Islet precursor cell (in vitro differentiated cells): ENCODE measurements at regions not wholly inside any gene's neighbourhood (a gene's known extent, or its start where the extent isn't known, plus 50 kb on each side); places are given as distances from the start of the nearest gene placed in this dataset.
"Not testable (repeated sequence)": the region's sequence is repeated elsewhere in the genome, so short reads cannot be mapped to it uniquely, and the experiment has no call there.

Experiments
- DNase-seq: peaks from one replicate; pipeline ENCODE4 v3.0.0-alpha.2; 2018

DNA sequence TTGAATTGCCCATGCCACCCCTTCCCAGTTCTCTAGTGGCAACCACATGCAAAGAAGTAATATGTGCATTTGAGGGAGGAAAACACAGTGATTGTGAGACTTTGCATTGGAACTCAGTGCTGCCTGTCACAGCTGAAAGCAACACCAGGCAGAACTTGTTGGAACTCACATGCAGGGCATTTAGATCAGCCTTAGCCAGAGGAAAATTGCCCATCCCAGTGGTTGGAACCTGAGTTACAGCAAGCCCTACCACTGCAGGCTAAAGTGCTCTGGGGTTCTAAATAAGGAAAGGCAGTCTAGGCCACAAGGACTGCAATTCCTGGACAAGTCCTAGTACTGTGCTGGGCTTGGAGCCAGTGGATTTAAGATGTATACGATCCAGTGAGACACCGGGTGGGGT is 245.3 kb upstream of the UFL1 start:
- no peak for DNase-seq

- no peak for DNase-seq
Measured at GRCh38 chr6:96276856-96277255, 244.8 kb upstream of the UFL1 start.

- no peak for DNase-seq
Measured at GRCh38 chr6:96279084-96279483, 242.5 kb upstream of the UFL1 start.

- DNase-seq: no peak
Measured at GRCh38 chr6:96286503-96286902, 235.1 kb upstream of the UFL1 start.

- DNase-seq: no peak
Measured at GRCh38 chr6:96299525-96299924, 222.1 kb upstream of the UFL1 start.

DNA sequence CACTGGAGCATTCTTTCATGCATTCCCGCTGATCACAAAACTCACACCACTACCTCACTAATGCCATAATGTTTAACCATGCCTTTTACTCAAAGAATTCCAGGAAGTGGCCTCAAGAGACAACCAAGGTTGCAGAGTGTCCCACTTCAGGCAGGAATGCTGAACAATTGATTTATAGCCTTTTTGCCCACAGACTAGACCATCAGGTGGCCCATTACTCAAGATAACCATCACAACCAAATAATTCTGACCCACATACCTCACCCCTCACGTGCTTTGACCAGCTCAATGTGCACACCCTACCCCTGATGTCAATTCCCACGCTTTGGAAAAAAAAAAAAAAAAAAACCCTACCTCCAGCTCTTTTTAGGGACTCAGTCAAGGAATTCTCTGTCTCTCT is 220.6 kb upstream of the UFL1 start:
- DNase-seq: peak; percentile 97

- DNase-seq: peak; percentile 80
Measured at GRCh38 chr6:96301781-96302180, 219.8 kb upstream of the UFL1 start.

- DNase-seq: no peak
Measured at GRCh38 chr6:96302991-96303390, 218.6 kb upstream of the UFL1 start.

DNA sequence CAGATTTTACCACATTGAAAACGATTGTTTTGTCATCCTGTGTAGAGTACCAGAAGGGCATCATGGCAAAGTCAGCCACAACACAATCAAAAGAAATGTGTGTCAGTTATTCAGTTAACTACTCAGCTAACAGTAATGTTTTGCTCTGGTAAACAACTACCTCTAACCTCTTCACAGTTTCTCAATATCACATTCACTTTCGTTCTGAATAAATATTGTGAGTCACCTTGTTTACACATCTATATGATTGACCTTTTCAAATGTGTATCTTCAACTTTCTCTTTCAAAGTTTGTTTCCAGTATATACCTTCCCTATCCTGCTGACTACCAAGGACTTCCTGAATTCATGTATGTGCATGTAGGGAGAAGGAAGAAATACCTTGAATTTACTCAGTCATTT is 216.6 kb upstream of the UFL1 start:
- no peak for DNase-seq

DNA sequence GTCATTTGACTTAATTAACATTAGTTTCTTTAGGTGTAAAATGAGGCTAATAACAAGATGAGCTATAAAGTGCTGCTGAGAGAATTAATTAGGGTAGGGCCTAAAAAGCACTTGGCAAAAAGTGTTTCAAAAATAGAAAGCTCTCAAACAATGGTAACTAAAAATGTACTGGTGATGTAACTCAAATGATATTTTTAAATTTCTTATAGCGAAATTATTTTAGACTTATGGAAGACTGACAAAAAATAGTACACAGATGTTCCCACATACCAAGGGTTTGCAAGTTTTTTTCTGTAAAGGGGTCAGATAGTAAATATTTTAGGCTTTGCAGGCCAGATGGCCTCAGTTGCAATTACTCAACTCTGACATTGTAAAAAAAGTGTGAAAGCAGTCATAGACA is 190.7 kb upstream of the UFL1 start:
- DNase-seq: no peak

DNA sequence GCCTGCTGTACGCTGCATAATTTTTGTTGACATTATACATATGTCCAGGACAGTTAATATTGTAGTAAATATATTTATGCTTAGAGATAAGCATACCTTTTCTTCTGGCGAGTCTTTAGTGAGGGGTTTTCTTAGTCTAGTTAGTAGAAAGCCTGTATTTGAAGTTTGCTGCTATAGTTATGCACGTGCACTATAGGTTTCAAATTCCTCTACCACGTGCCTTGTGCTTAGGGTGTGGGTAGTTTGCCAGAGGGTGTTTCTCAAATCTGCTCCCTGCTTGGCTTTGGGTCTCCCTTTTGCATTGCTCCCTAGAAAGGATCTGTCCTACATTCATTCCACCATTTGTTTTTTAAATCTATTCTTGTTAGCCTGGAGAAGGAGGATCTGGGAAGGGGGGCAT is 181.4 kb upstream of the UFL1 start:
- no peak for DNase-seq

- DNase-seq: no peak
Measured at GRCh38 chr6:96345501-96345900, 176.1 kb upstream of the UFL1 start.

DNA sequence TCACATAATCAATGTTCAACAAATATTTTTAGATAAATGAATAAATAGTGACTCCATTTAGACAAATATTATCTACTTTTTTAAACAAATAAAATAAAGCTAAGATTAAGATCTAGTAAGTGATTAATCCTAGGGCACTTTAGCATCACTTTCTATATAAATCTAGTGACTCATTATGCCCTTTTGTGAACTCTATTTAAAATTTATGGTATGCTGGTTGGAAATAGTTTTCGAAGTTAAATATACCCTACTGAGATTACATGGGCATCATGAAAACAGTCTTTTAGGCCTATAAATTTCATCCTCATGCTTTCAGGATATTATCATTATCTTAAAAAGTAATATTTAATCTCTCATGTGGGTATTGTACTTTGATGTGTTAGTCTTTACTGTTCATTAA is 140.4 kb upstream of the UFL1 start:
- no peak for DNase-seq

- peak; percentile 75 for DNase-seq
Measured at GRCh38 chr6:96391776-96392360, 129.7 kb upstream of the UFL1 start.

DNA sequence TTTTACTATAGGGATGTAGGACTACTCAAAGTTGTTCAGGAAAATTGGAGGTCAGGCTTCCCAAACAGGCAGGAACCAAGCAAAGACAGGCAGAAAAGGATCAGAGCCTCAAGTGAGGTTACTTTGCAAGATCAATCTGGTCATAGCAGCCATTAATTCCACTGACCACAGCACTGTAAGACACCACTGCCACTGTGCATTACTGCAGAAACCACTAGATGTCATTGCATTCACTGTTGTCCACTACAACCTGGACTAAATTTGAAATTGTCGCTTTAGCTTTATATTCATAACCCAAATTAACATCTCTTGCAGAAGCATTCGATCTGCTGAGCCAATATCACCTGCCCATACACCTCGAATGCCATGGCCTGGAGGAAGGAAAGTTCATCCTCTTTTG is 126.9 kb upstream of the UFL1 start:
- DNase-seq: peak; percentile 54

GRCh38 chr6:96410467-96410866 is 111.1 kb upstream of the UFL1 start:
- no peak for DNase-seq

DNA sequence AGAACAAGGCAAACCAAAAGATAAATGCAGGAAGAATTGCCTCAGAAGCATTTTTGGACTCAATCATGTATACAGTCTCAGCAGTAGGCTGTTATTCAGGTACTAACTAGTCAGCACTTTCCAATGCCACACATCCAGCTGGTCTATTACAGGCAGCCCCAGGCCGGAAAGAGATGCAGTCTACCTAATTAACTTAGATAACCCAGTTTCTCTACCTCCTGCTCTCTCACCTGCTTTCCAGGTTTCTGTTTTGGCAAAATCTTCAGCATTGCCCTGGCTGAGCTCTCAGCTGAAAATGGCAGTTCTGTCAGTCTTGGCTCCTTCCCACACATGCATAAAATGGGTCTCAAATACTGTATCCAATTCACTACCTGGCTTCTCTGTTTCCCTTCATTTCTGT is 101.3 kb upstream of the UFL1 start:
- peak; percentile 66 for DNase-seq

DNA sequence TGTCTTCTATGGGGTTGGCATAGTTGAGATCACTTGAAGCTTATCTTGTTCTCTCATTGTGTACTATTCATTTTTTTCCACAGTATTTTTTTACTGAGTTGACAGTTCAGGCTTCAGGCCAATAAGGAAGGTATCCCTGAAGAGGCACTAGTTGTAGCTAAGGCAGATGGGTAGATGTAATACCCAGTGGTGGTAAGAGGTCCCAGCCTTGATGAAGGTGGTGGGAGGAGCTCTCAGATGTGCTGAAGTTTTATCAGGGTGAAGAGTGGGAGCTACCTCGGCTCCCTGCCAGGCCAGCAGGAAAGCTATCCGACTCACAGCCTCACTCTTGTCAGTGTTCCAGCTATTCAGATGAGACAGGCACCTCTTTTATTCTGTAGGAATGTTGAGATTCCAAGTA is 87.7 kb upstream of the UFL1 start:
- no peak for DNase-seq

DNA sequence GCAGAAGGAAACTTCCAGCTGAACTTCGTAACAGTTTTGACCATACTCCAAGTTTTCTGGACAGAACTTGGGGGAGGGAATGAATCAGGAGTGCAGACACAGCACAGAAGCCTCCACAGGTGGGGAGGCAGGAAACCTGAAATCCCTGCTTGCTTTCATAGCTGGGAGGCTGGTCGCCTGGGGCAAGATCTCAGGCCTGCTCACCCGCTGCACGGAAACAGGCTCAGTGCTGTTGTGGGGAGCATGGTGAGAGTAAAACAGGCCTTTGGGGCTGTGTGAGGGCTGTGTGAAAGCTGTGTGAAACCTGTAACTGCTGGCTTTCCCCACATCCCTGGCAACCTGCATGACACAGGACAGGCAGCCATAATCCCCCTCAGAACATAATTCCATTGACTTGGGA is 85.2 kb upstream of the UFL1 start:
- DNase-seq: peak; percentile 69

- not testable (repeated sequence) for DNase-seq
Measured at GRCh38 chr6:96437228-96437627, 84.4 kb upstream of the UFL1 start.

DNA sequence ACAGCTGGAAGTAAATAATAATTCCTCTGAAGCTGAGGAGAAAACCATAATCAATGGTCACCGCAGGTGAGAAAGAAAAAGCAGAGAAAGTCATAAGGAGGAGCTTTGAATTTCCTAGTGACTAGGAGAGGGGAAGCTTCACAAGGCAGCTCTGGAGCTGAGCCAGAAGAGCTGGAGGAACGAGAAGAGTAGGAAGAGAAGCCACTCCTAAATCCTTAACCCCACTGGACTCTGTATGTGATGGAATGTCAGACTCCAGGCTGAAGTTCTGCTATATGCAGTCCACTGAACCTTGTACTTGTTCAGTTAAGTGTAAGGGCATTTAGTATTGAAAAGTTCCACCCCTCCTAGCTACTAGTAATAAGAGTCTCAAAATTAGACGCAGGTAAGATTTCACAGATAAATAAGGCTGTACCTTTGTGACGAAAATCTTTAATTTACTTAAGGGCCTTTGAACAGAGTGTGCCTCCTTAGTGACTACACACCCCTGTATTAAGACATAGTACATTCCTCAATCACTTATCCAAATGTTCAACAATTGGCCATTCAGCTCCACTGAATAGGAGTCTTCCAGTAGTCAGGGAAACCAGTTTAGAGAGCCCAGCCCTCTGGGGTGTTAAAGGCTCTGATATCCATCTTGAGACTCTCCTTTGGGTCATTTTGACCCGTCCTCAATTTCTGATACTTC is 71.4 kb upstream of the UFL1 start:
- DNase-seq: no peak

DNA sequence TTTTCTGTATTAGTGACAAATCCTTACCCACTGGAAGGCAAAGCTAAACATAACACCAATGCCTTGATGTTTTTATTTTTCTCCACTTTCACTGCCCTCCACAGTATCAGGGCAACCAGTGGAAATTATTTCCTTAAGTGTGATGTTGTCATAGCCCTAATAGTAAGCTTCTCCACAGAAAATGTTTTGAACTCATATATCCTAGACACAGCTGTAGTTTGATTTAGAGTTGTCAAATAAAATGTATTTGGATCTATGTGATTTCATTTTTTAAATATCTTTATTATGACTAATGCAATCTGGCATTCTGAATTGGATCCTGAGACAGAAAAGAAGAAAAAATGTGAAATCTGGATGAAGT is 70.9 kb upstream of the UFL1 start:
- no peak for DNase-seq

- DNase-seq: no peak
Measured at GRCh38 chr6:96458771-96459170, 62.8 kb upstream of the UFL1 start.

DNA sequence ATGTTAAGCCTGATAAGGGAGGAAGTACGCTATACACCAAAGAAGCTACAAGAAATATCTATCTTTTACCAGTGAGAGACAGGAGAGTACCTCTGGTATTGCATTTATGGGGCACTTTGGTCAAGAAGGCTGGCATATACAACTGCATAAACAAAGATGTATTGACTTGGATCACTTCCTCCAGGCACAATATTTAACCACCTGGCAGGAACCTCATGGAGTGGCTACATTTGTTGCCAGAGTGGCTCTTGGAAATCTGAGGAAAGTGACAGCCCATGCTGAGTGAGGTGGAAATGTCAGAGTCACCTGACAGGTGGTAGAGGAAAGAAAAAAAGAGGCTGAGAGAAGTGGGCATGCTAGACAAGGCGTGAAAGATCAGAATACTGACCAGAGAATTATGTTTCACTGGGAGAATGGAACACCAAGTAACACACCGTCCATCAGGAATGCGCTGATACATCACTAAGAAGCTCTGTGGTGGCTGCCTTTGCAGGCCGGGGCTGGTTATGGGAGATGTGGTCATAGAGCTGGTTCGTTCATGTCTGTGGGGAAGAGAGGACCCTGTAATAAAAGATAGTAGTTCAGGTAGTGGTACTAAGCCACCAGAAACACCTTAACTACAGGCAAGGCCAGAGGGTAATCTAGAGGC is 61.4 kb upstream of the UFL1 start:
- DNase-seq: peak; percentile 74
